ENCODE measurements at regions not wholly inside any gene's neighbourhood (a gene's known extent, or its start where the extent isn't known, plus 50 kb on each side); places are given as distances from the start of the nearest gene placed in this dataset.
"Not testable (repeated sequence)": the region's sequence is repeated elsewhere in the genome, so short reads cannot be mapped to it uniquely, and the experiment has no call there.

GRCh38 chr4:3984796-3985195 lies 218.6 kb downstream of the ADRA2C start:
- 6% methylated on average over 7 of the region's 14 CpGs for WGBS (ENCODE audit: insufficient coverage)
- not testable (repeated sequence) for H3K9me3 Mint-ChIP-seq; H3K27me3 ChIP-seq (ENCODE audit: control insufficient read depth, insufficient read depth, low read length); H3K4me3 Mint-ChIP-seq; H3K9me3 ChIP-seq (ENCODE audit: control insufficient read depth, insufficient read depth, low read length); H3K36me3 Mint-ChIP-seq; H3K27ac Mint-ChIP-seq; H3K4me1 Mint-ChIP-seq; ATAC-seq; H3K36me3 ChIP-seq (ENCODE audit: control insufficient read depth, insufficient read depth, low read length); H3K4me1 ChIP-seq (ENCODE audit: control insufficient read depth, insufficient read depth, low read length); H3K27ac ChIP-seq (ENCODE audit: low read length); H3K4me3 ChIP-seq (ENCODE audit: low read length); DNase-seq
- peaks cover 17 to 21% of the 10 kb centered on the region in 2 donors for H3K27me3 Mint-ChIP-seq (ENCODE audit: low read depth in 2 of 2)
- TF ChIP-seq CTCF (IDR thresholded peaks at IDR 0.05) = peak; percentile 26
- intact Hi-C loops (cut with micrococcal nuclease) = loop anchor here (10.0 kb wide), 1 partner anchor 120 kb away; no protein-coding TSS in a partner anchor

- not testable (repeated sequence) for H3K9me3 ChIP-seq (ENCODE audit: control insufficient read depth, insufficient read depth, low read length); H3K27ac ChIP-seq (ENCODE audit: low read length); H3K4me3 Mint-ChIP-seq; H3K36me3 Mint-ChIP-seq; ATAC-seq; H3K4me1 ChIP-seq (ENCODE audit: control insufficient read depth, insufficient read depth, low read length); DNase-seq; H3K4me1 Mint-ChIP-seq; H3K27ac Mint-ChIP-seq; H3K36me3 ChIP-seq (ENCODE audit: control insufficient read depth, insufficient read depth, low read length); H3K27me3 ChIP-seq (ENCODE audit: control insufficient read depth, insufficient read depth, low read length); H3K4me3 ChIP-seq (ENCODE audit: low read length); H3K9me3 Mint-ChIP-seq
- intact Hi-C loops (cut with micrococcal nuclease) = loop anchor here (10.0 kb wide), 1 partner anchor 118 kb away; no protein-coding TSS in a partner anchor
- H3K27me3 Mint-ChIP-seq (ENCODE audit: low read depth in 2 of 2) = peaks cover 25 to 26% of the 10 kb centered on the region in 2 donors
- WGBS (ENCODE audit: insufficient coverage) = 83% methylated on average over 2 of the region's 5 CpGs
These were observed 220.2 kb downstream of the ADRA2C start for GRCh38 chr4:3986412-3986811.

GRCh38 chr4:3997386-3997785 lies 229.3 kb downstream of the OTOP1 start:
- H3K4me1 ChIP-seq (ENCODE audit: control insufficient read depth, insufficient read depth, low read length); ATAC-seq; H3K27ac ChIP-seq (ENCODE audit: low read length); H3K9me3 ChIP-seq (ENCODE audit: control insufficient read depth, insufficient read depth, low read length); intact Hi-C loops (cut with micrococcal nuclease); H3K27me3 ChIP-seq (ENCODE audit: control insufficient read depth, insufficient read depth, low read length); H3K9me3 Mint-ChIP-seq; H3K36me3 Mint-ChIP-seq; DNase-seq; H3K4me3 Mint-ChIP-seq; H3K27ac Mint-ChIP-seq; H3K4me3 ChIP-seq (ENCODE audit: low read length); H3K4me1 Mint-ChIP-seq; H3K36me3 ChIP-seq (ENCODE audit: control insufficient read depth, insufficient read depth, low read length): not testable (repeated sequence)
- H3K27me3 Mint-ChIP-seq (ENCODE audit: low read depth in 2 of 2) = peaks cover 10 to 13% of the 10 kb centered on the region in 2 donors
- WGBS (ENCODE audit: insufficient coverage) = 100% methylated on average over 1 of the region's 1 CpG

- DNase-seq; H3K4me1 Mint-ChIP-seq; H3K36me3 Mint-ChIP-seq; H3K4me3 Mint-ChIP-seq; H3K27ac ChIP-seq (ENCODE audit: low read length); H3K27ac Mint-ChIP-seq; H3K27me3 ChIP-seq (ENCODE audit: control insufficient read depth, insufficient read depth, low read length); intact Hi-C loops (cut with micrococcal nuclease); H3K9me3 Mint-ChIP-seq; ATAC-seq; H3K4me1 ChIP-seq (ENCODE audit: control insufficient read depth, insufficient read depth, low read length); H3K4me3 ChIP-seq (ENCODE audit: low read length); H3K9me3 ChIP-seq (ENCODE audit: control insufficient read depth, insufficient read depth, low read length); H3K36me3 ChIP-seq (ENCODE audit: control insufficient read depth, insufficient read depth, low read length): not testable (repeated sequence)
- peaks cover 10 to 17% of the 10 kb centered on the region in 2 donors for H3K27me3 Mint-ChIP-seq (ENCODE audit: low read depth in 2 of 2)
- 79% methylated on average over 5 of the region's 5 CpGs for WGBS (ENCODE audit: insufficient coverage)
These were observed 222.7 kb downstream of the OTOP1 start for GRCh38 chr4:4004036-4004435.

- intact Hi-C loops (cut with micrococcal nuclease); H3K9me3 Mint-ChIP-seq; H3K4me1 ChIP-seq (ENCODE audit: control insufficient read depth, insufficient read depth, low read length); H3K4me3 Mint-ChIP-seq; H3K9me3 ChIP-seq (ENCODE audit: control insufficient read depth, insufficient read depth, low read length); H3K27ac Mint-ChIP-seq; DNase-seq; H3K36me3 Mint-ChIP-seq; H3K27me3 ChIP-seq (ENCODE audit: control insufficient read depth, insufficient read depth, low read length); H3K36me3 ChIP-seq (ENCODE audit: control insufficient read depth, insufficient read depth, low read length); H3K4me3 ChIP-seq (ENCODE audit: low read length); H3K27ac ChIP-seq (ENCODE audit: low read length); H3K4me1 Mint-ChIP-seq; ATAC-seq: not testable (repeated sequence)
- H3K27me3 Mint-ChIP-seq (ENCODE audit: low read depth in 2 of 2) = peaks cover 9 to 21% of the 10 kb centered on the region in 2 donors
- 79% methylated on average over 9 of the region's 10 CpGs for WGBS (ENCODE audit: insufficient coverage)
These were observed 222.0 kb downstream of the OTOP1 start for GRCh38 chr4:4004702-4005101.

GRCh38 chr4:4006356-4006755 lies 220.4 kb downstream of the OTOP1 start:
- H3K36me3 ChIP-seq (ENCODE audit: control insufficient read depth, insufficient read depth, low read length); H3K4me3 Mint-ChIP-seq; DNase-seq; H3K9me3 Mint-ChIP-seq; H3K4me3 ChIP-seq (ENCODE audit: low read length); H3K27ac Mint-ChIP-seq; H3K4me1 ChIP-seq (ENCODE audit: control insufficient read depth, insufficient read depth, low read length); ATAC-seq; H3K36me3 Mint-ChIP-seq; H3K9me3 ChIP-seq (ENCODE audit: control insufficient read depth, insufficient read depth, low read length); intact Hi-C loops (cut with micrococcal nuclease); H3K27me3 ChIP-seq (ENCODE audit: control insufficient read depth, insufficient read depth, low read length); H3K27ac ChIP-seq (ENCODE audit: low read length); H3K4me1 Mint-ChIP-seq: not testable (repeated sequence)
- H3K27me3 Mint-ChIP-seq (ENCODE audit: low read depth in 2 of 2) = peaks cover 9 to 21% of the 10 kb centered on the region in 2 donors
- WGBS (ENCODE audit: insufficient coverage) = 79% methylated on average over 10 of the region's 11 CpGs

- H3K4me1 Mint-ChIP-seq; H3K36me3 Mint-ChIP-seq; H3K4me3 Mint-ChIP-seq; H3K4me1 ChIP-seq (ENCODE audit: control insufficient read depth, insufficient read depth, low read length); H3K27ac Mint-ChIP-seq; DNase-seq; H3K9me3 ChIP-seq (ENCODE audit: control insufficient read depth, insufficient read depth, low read length); H3K27me3 ChIP-seq (ENCODE audit: control insufficient read depth, insufficient read depth, low read length); H3K27ac ChIP-seq (ENCODE audit: low read length); ATAC-seq; H3K9me3 Mint-ChIP-seq; H3K4me3 ChIP-seq (ENCODE audit: low read length); intact Hi-C loops (cut with micrococcal nuclease); H3K36me3 ChIP-seq (ENCODE audit: control insufficient read depth, insufficient read depth, low read length): not testable (repeated sequence)
- WGBS (ENCODE audit: insufficient coverage) = 62% methylated on average over 7 of the region's 7 CpGs
- peaks cover 20 to 32% of the 10 kb centered on the region in 2 donors for H3K27me3 Mint-ChIP-seq (ENCODE audit: low read depth in 2 of 2)
These were observed 207.7 kb downstream of the OTOP1 start for GRCh38 chr4:4019071-4019470.
